PC-9 (cell line): ENCODE measurements at regions not wholly inside any gene's neighbourhood (a gene's known extent, or its start where the extent isn't known, plus 50 kb on each side); places are given as distances from the start of the nearest gene placed in this dataset.

ENCODE experiments used
- BruUV-seq: library from RNA; stranded (reverse); fragments of 400-500 nt; replicated peaks from 2 replicates; lab custom pipeline; 2021; lab: Mats Ljungman, UMichigan
- CTCF ChIA-PET: fragments of 300-600 bp; sonication (Branson Sonifier 250); formaldehyde crosslinking; loops from one replicate; lab custom pipeline; 2022; ENCODE audit warnings: antibody characterized with exemption; lab: Charles Lee
- POLR2A ChIA-PET: fragments of 300-600 bp; sonication (Branson Sonifier 250); formaldehyde crosslinking; loops from one replicate; lab custom pipeline; 2022; ENCODE audit warnings: antibody characterized with exemption; ENCODE audit not compliant: unreplicated experiment; lab: Charles Lee
- DNase-seq, 2 experiments: peaks; one replicate each; pipeline versions ENCODE4 v3.0.0 to v3.0.0-alpha.2; 2015 to 2022; ENCODE audit warnings: mixed read lengths in 1 of 2
- H2AFZ ChIP-seq: fragments of 200-600 bp; sonication (generic); 2 replicates; pipeline ENCODE4 v1.8.1; 2017; ENCODE audit warnings: antibody characterized with exemption
- H3F3A ChIP-seq: fragments of 200-600 bp; sonication (generic); 2 replicates; pipeline ENCODE4 v1.8.1; 2017; ENCODE audit warnings: antibody characterized with exemption, mild to moderate bottlenecking, low read depth; ENCODE audit not compliant: insufficient read depth
- H3K27ac ChIP-seq: fragments of 200-600 bp; sonication (generic); 2 replicates; pipeline ENCODE4 v1.6.1; 2016; ENCODE audit warnings: mixed run types
- H3K27me3 ChIP-seq: fragments of 200-600 bp; sonication (generic); 2 replicates; pipeline ENCODE4 v1.6.1; 2016; ENCODE audit warnings: low read depth, mixed run types; ENCODE audit not compliant: insufficient read depth
- H3K36me3 ChIP-seq: fragments of 200-600 bp; sonication (generic); 2 replicates; pipeline ENCODE4 v1.6.1; 2016; ENCODE audit warnings: low read depth, mixed run types
- H3K4me1 ChIP-seq: fragments of 200-600 bp; sonication (generic); replicated peaks from 2 replicates; pipeline ENCODE4 v1.6.1; 2016; ENCODE audit warnings: mixed run types; ENCODE audit not compliant: insufficient read depth
- H3K4me2 ChIP-seq: fragments of 200-600 bp; sonication (generic); 2 replicates; pipeline ENCODE4 v1.6.1; 2017; ENCODE audit warnings: mixed run types
- H3K4me3 ChIP-seq: fragments of 200-600 bp; sonication (generic); 2 replicates; pipeline ENCODE4 v1.6.1; 2016; ENCODE audit warnings: mixed run types
- H3K79me2 ChIP-seq: fragments of 200-600 bp; sonication (generic); 2 replicates; pipeline ENCODE4 v1.6.1; 2017; ENCODE audit warnings: low read depth, mixed run types
- H3K9me2 ChIP-seq: fragments of 200-600 bp; sonication (generic); 2 replicates; pipeline ENCODE4 v1.8.1; 2017; ENCODE audit warnings: mild to moderate bottlenecking; ENCODE audit not compliant: insufficient read depth
- H3K9me3 ChIP-seq: fragments of 200-600 bp; sonication (generic); 2 replicates; pipeline ENCODE4 v1.8.1; 2016; ENCODE audit warnings: low read depth; ENCODE audit not compliant: insufficient read depth
- H4K20me1 ChIP-seq: fragments of 200-600 bp; sonication (generic); 2 replicates; pipeline ENCODE4 v1.8.1; 2017; ENCODE audit not compliant: insufficient read depth
- EZH2 ChIP-seq: fragments of 200-600 bp; sonication (generic); IDR thresholded peaks from 2 replicates; pipeline ENCODE4 v1.8.0; 2017; ENCODE audit warnings: antibody characterized with exemption, low read depth
- intact Hi-C: fragments of 100-400 bp; cut with micrococcal nuclease; formaldehyde crosslinking; loops from one replicate; pipeline ENCODE4 v1.10.0; 2022; ENCODE audit not compliant: unreplicated experiment
- TF ChIP-seq, protein P1 (sequence below): fragments of 200-600 bp; sonication (generic); conservative IDR thresholded peaks from 2 replicates; pipeline ENCODE4 v1.6.1; 2017; ENCODE audit warnings: mixed run types, antibody characterized with exemption, mild to moderate bottlenecking, moderate library complexity

DNA sequence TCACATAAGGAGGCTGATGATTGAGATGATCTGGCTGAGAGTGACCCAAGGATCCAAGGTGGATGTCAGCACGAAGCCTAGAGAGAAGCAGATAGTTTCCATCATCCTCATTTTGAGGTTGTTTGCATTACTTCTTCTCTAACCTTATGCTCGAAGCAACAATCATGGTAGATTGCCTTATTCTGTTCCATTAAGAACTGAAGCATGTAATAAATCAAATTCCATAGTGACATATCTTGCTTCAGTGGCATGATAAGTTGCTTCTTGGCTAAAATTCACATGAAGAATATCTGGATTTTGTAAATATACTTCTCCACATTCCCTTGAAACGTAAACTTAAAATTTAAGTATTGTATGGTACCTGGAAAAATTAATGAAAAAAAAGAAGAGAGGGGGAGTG lies 377.8 kb upstream of the DACH1 start:
- Histone ChIP-seq H3K27me3 (no peaks in the 10 kb centered on the region), H3K4me3 (no peak overlapping the region), H3K36me3 (no peaks in the 10 kb centered on the region), H4K20me1 (no peaks in the 10 kb centered on the region), H3K9me2 (no peaks in the 10 kb centered on the region), H3K27ac (no peak overlapping the region), H3K9me3 (no peaks in the 10 kb centered on the region), H3K79me2 (no peaks in the 10 kb centered on the region), H3F3A (no peaks in the 10 kb centered on the region), H3K4me1 (no peaks in the 10 kb centered on the region), H2AFZ (no peak overlapping the region), H3K4me2 (no peak overlapping the region)
- POLR2A ChIA-PET: no interaction called here
- CTCF ChIA-PET: no interaction called here
- no TSS peak for BruUV-seq
- DNase-seq: no peak
- intact Hi-C loops: no loop called here
- TF ChIP-seq, protein P1, sequence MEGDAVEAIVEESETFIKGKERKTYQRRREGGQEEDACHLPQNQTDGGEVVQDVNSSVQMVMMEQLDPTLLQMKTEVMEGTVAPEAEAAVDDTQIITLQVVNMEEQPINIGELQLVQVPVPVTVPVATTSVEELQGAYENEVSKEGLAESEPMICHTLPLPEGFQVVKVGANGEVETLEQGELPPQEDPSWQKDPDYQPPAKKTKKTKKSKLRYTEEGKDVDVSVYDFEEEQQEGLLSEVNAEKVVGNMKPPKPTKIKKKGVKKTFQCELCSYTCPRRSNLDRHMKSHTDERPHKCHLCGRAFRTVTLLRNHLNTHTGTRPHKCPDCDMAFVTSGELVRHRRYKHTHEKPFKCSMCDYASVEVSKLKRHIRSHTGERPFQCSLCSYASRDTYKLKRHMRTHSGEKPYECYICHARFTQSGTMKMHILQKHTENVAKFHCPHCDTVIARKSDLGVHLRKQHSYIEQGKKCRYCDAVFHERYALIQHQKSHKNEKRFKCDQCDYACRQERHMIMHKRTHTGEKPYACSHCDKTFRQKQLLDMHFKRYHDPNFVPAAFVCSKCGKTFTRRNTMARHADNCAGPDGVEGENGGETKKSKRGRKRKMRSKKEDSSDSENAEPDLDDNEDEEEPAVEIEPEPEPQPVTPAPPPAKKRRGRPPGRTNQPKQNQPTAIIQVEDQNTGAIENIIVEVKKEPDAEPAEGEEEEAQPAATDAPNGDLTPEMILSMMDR: no peak
- no peak for TF ChIP-seq EZH2

DNA sequence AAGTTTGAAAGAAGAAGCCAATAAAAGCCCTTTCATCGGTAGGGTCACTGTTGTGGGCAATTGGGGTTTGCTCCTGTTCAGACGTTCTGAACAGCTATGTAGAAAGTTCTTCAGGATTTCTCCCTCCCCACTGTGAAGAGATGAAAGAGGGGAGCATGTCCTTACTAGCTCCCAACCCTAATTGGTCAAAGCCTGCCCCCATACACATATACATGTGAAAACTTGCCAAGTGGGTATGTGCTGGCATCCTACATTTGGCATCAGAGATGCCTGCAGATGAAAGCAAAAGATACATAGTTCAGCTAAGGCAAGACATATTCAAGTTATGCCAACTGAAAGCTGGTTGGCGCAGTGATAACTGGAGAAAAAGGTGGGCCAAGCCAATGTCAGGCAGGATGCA lies 363.1 kb upstream of the DACH1 start:
- no peaks in the 10 kb centered on the region for H3K79me2 ChIP-seq
- peaks cover 4% of the 10 kb centered on the region; the same call in 1 of the 2 replicates for H3K9me2 ChIP-seq
- DNase-seq: no peak
- ChIA-PET CTCF (no interaction called here), POLR2A (no interaction called here)
- intact Hi-C loops: no loop called here
- H2AFZ ChIP-seq: no peak overlapping the region
- no peaks in the 10 kb centered on the region for H3K4me1 ChIP-seq
- no peak overlapping the region for H3K4me2 ChIP-seq
- no peaks in the 10 kb centered on the region for H3K36me3 ChIP-seq
- no peaks in the 10 kb centered on the region for H3F3A ChIP-seq
- no TSS peak for BruUV-seq
- no peaks in the 10 kb centered on the region for H4K20me1 ChIP-seq
- H3K4me3 ChIP-seq: no peak overlapping the region
- TF ChIP-seq, protein P1: no peak
- TF ChIP-seq EZH2: no peak
- H3K27ac ChIP-seq: no peak overlapping the region
- no peaks in the 10 kb centered on the region for H3K27me3 ChIP-seq
- H3K9me3 ChIP-seq: no peaks in the 10 kb centered on the region

DNA sequence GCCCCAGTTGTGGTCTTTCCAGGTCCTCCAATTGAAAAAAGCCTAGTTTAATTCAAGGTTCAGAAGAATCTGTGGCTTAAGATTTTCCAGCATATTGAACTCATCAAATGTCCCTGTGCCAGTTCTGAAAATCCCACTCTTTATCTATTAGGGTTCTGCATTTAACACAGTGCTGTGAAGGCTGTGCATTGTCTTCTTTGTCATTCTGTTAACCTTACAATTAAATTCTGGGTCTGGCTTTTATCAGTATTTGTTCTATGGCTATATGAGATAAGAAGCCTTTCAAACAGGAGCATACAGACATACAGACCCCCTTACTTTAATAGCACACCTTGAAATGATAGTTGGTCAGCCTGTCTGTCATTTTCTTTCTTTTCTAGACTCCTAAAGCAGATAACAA lies 362.1 kb upstream of the DACH1 start:
- Histone ChIP-seq H3K4me2 (no peak overlapping the region), H2AFZ (no peak overlapping the region), H3K4me3 (no peak overlapping the region), H3F3A (no peaks in the 10 kb centered on the region), H3K9me2 (peaks cover 4% of the 10 kb centered on the region; the same call in 1 of the 2 replicates), H3K79me2 (no peaks in the 10 kb centered on the region), H3K36me3 (no peaks in the 10 kb centered on the region), H3K9me3 (no peaks in the 10 kb centered on the region), H3K27ac (no peak overlapping the region), H4K20me1 (no peaks in the 10 kb centered on the region), H3K27me3 (no peaks in the 10 kb centered on the region), H3K4me1 (no peaks in the 10 kb centered on the region)
- no TSS peak for BruUV-seq
- TF ChIP-seq, protein P1: no peak
- no peak for TF ChIP-seq EZH2
- ChIA-PET POLR2A (no interaction called here), CTCF (no interaction called here)
- intact Hi-C loops: no loop called here
- no peak for DNase-seq
